Activated naive CD4-positive, alpha-beta T cell treated with anti-CD3 and anti-CD28 coated beads for 36 hours (primary cell): ENCODE measurements at regions not wholly inside any gene's neighbourhood (a gene's known extent, or its start where the extent isn't known, plus 50 kb on each side); places are given as distances from the start of the nearest gene placed in this dataset.

Experiments
- CTCF ChIA-PET: fragments of 350-600 bp; sonication (Branson Sonifier 250); formaldehyde crosslinking; loops from one replicate; lab custom pipeline; 2021; ENCODE audit warnings: antibody characterized with exemption; lab: Charles Lee
- DNase-seq: peaks from one replicate; pipeline ENCODE4 v3.0.0-alpha.2; 2020
- H3K27ac Mint-ChIP-seq: one replicate; pipeline ENCODE4 v1.8.0; 2021; ENCODE audit warnings: mild to moderate bottlenecking, mixed read lengths
- H3K27me3 Mint-ChIP-seq: one replicate; pipeline ENCODE4 v1.8.0; 2021; ENCODE audit warnings: low read depth, mixed read lengths
- H3K36me3 Mint-ChIP-seq: one replicate; pipeline ENCODE4 v1.8.0; 2021; ENCODE audit warnings: low read depth, mixed read lengths
- H3K4me1 Mint-ChIP-seq: one replicate; pipeline ENCODE4 v1.8.0; 2021; ENCODE audit warnings: low read depth, mixed read lengths
- H3K4me3 Mint-ChIP-seq: one replicate; pipeline ENCODE4 v1.8.0; 2021; ENCODE audit warnings: mild to moderate bottlenecking, moderate library complexity, mixed read lengths
- H3K9me3 Mint-ChIP-seq: one replicate; pipeline ENCODE4 v1.8.0; 2021; ENCODE audit warnings: mixed read lengths
- intact Hi-C: fragments of 100-400 bp; cut with micrococcal nuclease; formaldehyde crosslinking; loops from one replicate; pipeline ENCODE4 v1.15.1; 2023

DNA sequence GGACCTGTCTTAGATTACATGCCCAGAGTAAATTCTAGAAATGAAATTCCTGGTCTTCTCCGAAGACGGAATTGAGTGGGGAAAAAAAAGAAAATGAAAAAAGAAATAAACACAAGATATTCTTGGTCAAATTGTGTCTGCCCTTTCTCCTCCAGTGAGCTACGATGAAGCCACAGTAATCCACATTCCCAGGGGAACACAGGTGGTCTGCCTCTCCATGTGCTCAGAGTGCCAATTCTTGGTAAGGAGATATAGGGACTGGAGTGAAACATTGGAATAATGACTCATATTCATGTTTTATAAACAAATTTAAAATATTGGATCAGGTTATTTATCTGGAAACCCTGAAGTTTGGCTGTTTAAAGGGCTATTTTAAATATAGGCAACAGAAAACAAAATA, 54.2 kb upstream of the MGST2 start:
- intact Hi-C loops = no loop called here
- Mint-ChIP-seq H3K9me3 (no peaks in the 10 kb centered on the region), H3K4me1 (peaks cover 7% of the 10 kb centered on the region), H3K4me3 (no peak overlapping the region), H3K36me3 (peaks cover 2% of the 10 kb centered on the region), H3K27ac (no peak overlapping the region), H3K27me3 (peaks cover 3% of the 10 kb centered on the region)
- CTCF ChIA-PET = interaction anchor here (0.7 kb wide), 1 partner anchor 749 kb away, joined by 3 read pairs; no protein-coding TSS in a partner anchor
- DNase-seq = no peak

DNA sequence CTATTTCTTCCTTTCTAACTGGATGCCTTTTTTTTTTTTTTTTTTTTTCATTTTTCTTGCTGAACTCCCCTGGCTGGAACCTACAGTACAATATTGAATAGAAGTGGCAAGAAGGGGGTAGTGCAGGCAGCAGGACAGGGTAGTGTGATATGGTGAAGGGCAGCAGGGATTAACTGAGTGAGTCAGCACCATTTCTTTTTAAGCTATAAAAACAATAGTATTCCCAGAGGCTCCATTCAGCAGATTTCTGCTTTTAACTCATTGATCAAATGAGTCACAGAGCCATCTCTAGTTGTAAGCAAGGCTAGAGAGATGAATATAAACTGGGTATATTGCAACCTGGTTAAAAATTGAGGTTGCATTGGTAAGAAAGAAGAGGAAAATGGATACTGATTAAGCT, 53.6 kb upstream of the SETD7 start:
- intact Hi-C loops = no loop called here
- CTCF ChIA-PET = interaction anchor here (1.6 to 1.8 kb wide), 2 partner anchors 36 to 42 kb away, joined by 3 to 6 read pairs; no protein-coding TSS in a partner anchor
- no peak overlapping the region for H3K27ac Mint-ChIP-seq
- H3K36me3 Mint-ChIP-seq = peaks cover 2% of the 10 kb centered on the region
- peaks cover 10% of the 10 kb centered on the region for H3K27me3 Mint-ChIP-seq
- H3K4me3 Mint-ChIP-seq = no peak overlapping the region
- peaks cover 4% of the 10 kb centered on the region for H3K9me3 Mint-ChIP-seq
- no peak for DNase-seq
- peaks cover 15% of the 10 kb centered on the region for H3K4me1 Mint-ChIP-seq

DNA sequence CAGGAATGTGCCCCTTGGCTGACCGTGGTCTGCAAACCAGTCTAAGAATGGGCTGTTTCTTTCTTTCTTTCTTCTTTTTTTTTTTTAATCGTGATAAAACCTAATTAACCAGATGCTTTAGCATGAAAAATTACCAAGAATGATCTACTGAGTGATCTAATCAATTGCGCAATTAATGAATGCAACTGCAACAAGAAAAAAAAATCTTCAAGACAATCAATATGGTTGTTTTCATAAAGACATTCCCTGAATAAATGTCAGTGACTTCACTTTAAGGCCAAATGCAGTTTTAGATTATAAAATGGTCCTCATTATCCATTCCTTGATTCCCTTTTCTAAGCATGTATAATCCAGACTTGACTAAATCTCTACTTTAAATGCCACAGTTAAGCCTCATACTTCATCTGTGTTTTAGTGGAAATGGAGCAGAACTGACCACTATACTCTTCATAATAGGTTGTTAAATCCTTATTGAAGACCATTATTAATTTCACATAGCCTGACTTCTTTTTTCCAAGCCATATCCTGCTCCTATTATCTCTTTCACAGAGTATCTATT, 51.6 kb upstream of the SETD7 start:
- Mint-ChIP-seq H3K9me3 (peaks cover 4% of the 10 kb centered on the region), H3K27ac (no peak overlapping the region), H3K27me3 (peaks cover 10% of the 10 kb centered on the region), H3K36me3 (peaks cover 2% of the 10 kb centered on the region), H3K4me1 (peaks cover 15% of the 10 kb centered on the region), H3K4me3 (no peak overlapping the region)
- DNase-seq = no peak
- CTCF ChIA-PET = interaction anchor here (0.6 to 6.2 kb wide), 2 partner anchors 15 to 46 kb away, joined by 4 to 123 read pairs; no protein-coding TSS in a partner anchor
- intact Hi-C loops = no loop called here

DNA sequence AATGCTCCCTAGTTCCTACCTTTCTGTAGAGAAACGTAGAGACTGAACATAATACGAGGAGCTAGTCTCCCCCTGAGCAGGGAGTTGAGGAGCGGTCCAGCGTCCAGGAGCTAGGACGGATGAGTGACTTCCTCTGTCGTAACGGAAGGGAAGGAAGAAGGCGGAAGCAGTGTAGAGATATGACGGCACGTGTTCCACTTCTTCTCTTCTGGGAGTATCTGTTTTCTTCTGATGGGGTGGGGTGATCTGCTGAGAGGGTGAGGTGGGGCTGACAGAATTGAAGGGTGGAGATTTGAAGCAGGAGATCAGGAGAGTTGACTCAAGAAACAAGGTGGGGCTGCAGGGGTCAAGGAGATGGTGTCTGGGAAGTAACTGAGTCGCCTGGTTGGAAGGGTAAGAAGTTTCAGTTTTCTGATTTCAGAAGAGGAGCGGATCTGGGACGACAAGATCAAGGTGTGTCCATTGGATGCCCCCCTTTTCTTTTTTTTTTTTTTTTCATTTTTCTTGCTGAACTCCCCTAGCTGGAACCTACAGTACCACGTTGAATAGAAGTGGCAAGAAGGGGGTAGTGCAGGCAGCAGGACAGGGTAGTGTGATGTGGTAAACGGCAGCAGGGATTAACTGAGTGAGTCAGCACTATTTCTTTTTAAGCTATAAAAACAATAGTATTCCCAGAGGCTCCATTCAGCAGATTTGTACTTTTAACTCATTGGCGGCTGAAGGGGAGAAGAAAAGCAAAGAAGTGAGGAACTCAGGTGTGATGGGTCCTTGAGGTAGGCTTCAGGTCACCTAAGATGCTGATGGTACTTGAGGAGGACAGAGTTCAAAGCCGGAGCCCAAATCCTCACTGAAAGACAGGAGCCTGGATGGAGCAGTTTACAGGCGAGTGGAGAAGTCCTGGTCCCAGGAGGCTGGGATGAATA, 50.8 kb upstream of the SETD7 start:
- DNase-seq = peak; percentile 16
- peak overlapping the region; percentile 43 for H3K27ac Mint-ChIP-seq
- peaks cover 2% of the 10 kb centered on the region for H3K36me3 Mint-ChIP-seq
- H3K27me3 Mint-ChIP-seq = peaks cover 10% of the 10 kb centered on the region
- CTCF ChIA-PET = interaction anchor here (0.6 to 6.2 kb wide), 5 partner anchors 16 to 129 kb away, joined by 3 to 123 read pairs (median 3); no protein-coding TSS in a partner anchor
- H3K4me3 Mint-ChIP-seq = peak overlapping the region; percentile 63
- intact Hi-C loops = no loop called here
- peaks cover 4% of the 10 kb centered on the region for H3K9me3 Mint-ChIP-seq
- peaks cover 15% of the 10 kb centered on the region for H3K4me1 Mint-ChIP-seq

DNA sequence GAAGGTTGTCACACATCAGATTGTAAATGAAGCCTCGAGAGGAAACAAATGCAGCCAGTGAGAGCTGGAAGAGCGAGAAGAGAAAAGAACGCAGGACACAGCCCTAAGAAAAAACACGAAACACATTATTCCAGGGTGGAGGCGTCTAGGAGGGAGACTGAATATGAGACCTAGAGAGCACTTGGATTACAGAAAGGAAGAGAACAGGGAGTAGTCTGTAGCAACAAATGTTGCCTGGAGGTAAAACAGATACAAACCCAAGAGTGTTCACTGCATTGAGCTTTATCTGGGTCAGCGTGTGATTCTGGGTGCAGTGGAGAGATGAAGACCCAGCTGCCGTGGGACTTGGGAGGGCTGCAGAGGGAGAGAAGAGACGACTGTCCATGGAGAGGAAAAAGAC, 50.1 kb upstream of the SETD7 start:
- Mint-ChIP-seq H3K27ac (no peak overlapping the region), H3K9me3 (peaks cover 4% of the 10 kb centered on the region), H3K27me3 (peaks cover 10% of the 10 kb centered on the region), H3K4me3 (peak overlapping the region; percentile 63), H3K4me1 (peaks cover 15% of the 10 kb centered on the region), H3K36me3 (peaks cover 2% of the 10 kb centered on the region)
- intact Hi-C loops = no loop called here
- DNase-seq = no peak
- CTCF ChIA-PET = interaction anchor here (0.7 to 6.2 kb wide), 7 partner anchors 11 to 282 kb away, joined by 3 to 123 read pairs (median 3); no protein-coding TSS in a partner anchor
